Endothelial cell (in vitro differentiated cells): ENCODE measurements at regions not wholly inside any gene's neighbourhood (a gene's known extent, or its start where the extent isn't known, plus 50 kb on each side); places are given as distances from the start of the nearest gene placed in this dataset.

Experiments
- DNase-seq: peaks from one replicate; pipeline ENCODE4 v3.0.0; 2021; ENCODE audit warnings: low spot score
- H3K27ac Mint-ChIP-seq: one replicate; pipeline ENCODE4 v1.8.0; 2021; ENCODE audit warnings: mixed read lengths, inconsistent platforms; ENCODE audit not compliant: unreplicated experiment
- H3K27me3 Mint-ChIP-seq: one replicate; pipeline ENCODE4 v1.8.0; 2021; ENCODE audit warnings: mild to moderate bottlenecking, moderate library complexity, mixed read lengths, inconsistent platforms; ENCODE audit not compliant: unreplicated experiment
- H3K36me3 Mint-ChIP-seq: one replicate; pipeline ENCODE4 v1.8.0; 2021; ENCODE audit warnings: mild to moderate bottlenecking, low read depth, mixed read lengths, inconsistent platforms; ENCODE audit not compliant: unreplicated experiment
- H3K4me1 Mint-ChIP-seq: one replicate; pipeline ENCODE4 v1.8.0; 2021; ENCODE audit warnings: mild to moderate bottlenecking, mixed read lengths, inconsistent platforms; ENCODE audit not compliant: unreplicated experiment
- H3K4me3 Mint-ChIP-seq: one replicate; pipeline ENCODE4 v1.8.0; 2021; ENCODE audit warnings: mild to moderate bottlenecking, mixed read lengths, inconsistent platforms; ENCODE audit not compliant: unreplicated experiment
- H3K9me3 Mint-ChIP-seq: one replicate; pipeline ENCODE4 v1.8.0; 2021; ENCODE audit warnings: mixed read lengths, inconsistent platforms; ENCODE audit not compliant: unreplicated experiment
- TF ChIP-seq, protein P1 (sequence below): fragments of 200-600 bp; sonication (generic); IDR thresholded peaks from one replicate; pipeline ENCODE4 v1.5.0; 2021; ENCODE audit warnings: antibody characterized with exemption; ENCODE audit not compliant: unreplicated experiment

DNA sequence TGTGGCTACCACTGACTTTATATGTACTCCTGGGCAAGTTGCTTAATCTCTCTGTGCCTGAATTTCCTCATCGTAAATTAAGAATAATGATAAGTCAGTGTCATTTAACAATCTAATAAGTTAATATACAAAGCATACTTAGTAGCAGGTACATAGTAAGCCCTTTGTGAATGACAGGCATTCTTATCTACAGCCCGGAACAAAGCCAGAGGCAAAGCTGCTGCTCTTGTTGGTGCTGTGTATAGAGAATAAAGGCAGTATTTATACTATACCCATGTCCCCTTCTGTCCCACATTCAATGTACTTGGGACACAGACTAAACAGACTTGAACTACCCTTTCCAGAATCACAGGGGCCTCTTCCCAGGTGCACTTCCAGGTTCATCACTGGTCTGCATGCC lies 229.7 kb upstream of the NCAM1 start:
- no peaks in the 10 kb centered on the region for H3K36me3 Mint-ChIP-seq
- DNase-seq, result no peak
- H3K27me3 Mint-ChIP-seq, result no peaks in the 10 kb centered on the region
- TF ChIP-seq, protein P1, sequence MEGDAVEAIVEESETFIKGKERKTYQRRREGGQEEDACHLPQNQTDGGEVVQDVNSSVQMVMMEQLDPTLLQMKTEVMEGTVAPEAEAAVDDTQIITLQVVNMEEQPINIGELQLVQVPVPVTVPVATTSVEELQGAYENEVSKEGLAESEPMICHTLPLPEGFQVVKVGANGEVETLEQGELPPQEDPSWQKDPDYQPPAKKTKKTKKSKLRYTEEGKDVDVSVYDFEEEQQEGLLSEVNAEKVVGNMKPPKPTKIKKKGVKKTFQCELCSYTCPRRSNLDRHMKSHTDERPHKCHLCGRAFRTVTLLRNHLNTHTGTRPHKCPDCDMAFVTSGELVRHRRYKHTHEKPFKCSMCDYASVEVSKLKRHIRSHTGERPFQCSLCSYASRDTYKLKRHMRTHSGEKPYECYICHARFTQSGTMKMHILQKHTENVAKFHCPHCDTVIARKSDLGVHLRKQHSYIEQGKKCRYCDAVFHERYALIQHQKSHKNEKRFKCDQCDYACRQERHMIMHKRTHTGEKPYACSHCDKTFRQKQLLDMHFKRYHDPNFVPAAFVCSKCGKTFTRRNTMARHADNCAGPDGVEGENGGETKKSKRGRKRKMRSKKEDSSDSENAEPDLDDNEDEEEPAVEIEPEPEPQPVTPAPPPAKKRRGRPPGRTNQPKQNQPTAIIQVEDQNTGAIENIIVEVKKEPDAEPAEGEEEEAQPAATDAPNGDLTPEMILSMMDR, result no peak
- H3K27ac Mint-ChIP-seq, result no peak overlapping the region
- H3K9me3 Mint-ChIP-seq, result no peaks in the 10 kb centered on the region
- H3K4me1 Mint-ChIP-seq, result peaks cover 3% of the 10 kb centered on the region
- no peak overlapping the region for H3K4me3 Mint-ChIP-seq

DNA sequence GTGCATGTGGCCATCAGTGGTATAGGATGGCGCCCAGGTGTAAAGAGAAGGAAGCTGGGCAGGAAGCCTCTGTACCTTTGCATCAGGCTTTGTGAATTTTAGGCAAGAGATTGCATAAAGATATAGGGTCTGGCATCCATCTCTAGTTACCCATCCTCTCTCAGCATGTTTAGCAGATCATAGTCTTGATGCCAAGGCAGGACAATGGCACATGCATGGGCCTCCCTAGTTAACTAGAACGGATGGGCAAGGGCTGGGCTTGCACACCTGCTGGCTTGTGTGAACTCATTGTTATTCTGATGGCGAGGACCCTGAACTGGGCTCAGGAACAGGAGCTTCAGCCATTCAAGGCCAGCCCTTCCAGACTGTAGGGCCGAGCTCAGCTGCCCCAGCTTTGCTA lies 229.2 kb upstream of the NCAM1 start:
- TF ChIP-seq, protein P1, result no peak
- no peaks in the 10 kb centered on the region for H3K36me3 Mint-ChIP-seq
- H3K27ac Mint-ChIP-seq, result no peak overlapping the region
- no peak for DNase-seq
- H3K4me1 Mint-ChIP-seq, result peaks cover 3% of the 10 kb centered on the region
- H3K9me3 Mint-ChIP-seq, result no peaks in the 10 kb centered on the region
- H3K4me3 Mint-ChIP-seq, result no peak overlapping the region
- no peaks in the 10 kb centered on the region for H3K27me3 Mint-ChIP-seq

DNA sequence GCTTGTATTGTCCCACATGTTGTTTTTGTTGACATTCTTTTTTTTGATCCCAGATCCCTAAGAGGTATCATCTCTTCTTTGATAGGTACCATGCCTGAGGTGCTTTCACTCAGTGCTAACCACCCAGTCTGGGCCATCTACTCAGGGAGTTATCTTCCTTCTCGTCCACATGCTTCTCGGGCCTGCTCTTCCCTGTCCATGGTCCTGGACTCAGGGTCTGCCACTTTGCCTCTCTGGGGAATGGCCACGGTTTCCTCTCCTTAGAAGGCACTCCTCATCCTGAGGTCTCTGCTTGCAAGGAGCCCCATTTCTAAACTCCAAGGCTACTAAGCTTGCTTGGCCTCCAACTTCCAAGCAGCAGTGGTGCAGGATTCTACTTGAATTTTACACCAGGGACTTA lies 227.0 kb upstream of the NCAM1 start:
- H3K27ac Mint-ChIP-seq, result no peak overlapping the region
- H3K4me3 Mint-ChIP-seq, result no peak overlapping the region
- DNase-seq, result peak; percentile 82
- TF ChIP-seq, protein P1, result no peak
- H3K36me3 Mint-ChIP-seq, result no peaks in the 10 kb centered on the region
- H3K9me3 Mint-ChIP-seq, result no peaks in the 10 kb centered on the region
- peaks cover 3% of the 10 kb centered on the region for H3K4me1 Mint-ChIP-seq
- no peaks in the 10 kb centered on the region for H3K27me3 Mint-ChIP-seq

DNA sequence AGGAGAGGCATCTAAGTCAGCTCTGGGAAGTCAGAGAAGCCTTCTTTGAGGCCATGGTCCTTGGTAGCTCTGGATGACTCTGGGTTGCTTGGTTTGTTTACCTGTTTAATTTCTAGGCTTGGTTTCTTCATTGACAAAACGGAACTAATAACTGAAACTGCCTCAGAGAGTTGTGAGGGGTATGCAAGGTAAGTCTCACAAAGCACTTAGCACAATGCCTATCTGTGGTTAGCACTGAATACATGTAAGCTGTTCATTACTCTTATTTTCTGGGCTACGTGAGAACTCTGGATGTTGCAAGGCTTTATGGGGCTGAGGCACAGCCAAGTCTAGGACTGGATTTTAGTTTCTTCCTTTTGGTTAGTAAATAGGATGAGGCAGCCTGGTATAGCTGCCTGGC lies 225.8 kb upstream of the NCAM1 start:
- Mint-ChIP-seq H3K4me3 (no peak overlapping the region), H3K4me1 (peaks cover 3% of the 10 kb centered on the region), H3K27me3 (no peaks in the 10 kb centered on the region), H3K9me3 (no peaks in the 10 kb centered on the region), H3K36me3 (no peaks in the 10 kb centered on the region), H3K27ac (no peak overlapping the region)
- no peak for DNase-seq
- TF ChIP-seq, protein P1, result no peak

DNA sequence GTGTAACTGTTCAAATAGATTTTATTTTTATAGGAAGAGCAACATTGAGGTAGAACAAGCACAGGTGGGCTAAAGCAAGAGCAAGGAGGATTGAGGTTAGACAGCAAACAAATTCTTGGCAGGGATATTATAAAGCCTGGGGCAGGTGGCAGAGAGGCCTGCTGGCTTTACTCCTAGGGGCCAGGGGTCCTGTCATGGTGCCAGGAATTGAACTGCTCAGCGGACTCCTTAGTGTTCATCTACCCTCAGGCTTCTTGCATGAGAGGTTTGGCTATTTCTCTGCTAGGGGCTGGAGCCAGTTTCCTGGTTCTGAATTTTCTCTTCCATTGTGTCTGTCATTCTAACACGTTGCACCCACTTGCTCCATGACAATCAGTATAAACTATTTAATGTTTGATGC lies 217.2 kb upstream of the NCAM1 start:
- no peak for DNase-seq
- H3K4me3 Mint-ChIP-seq, result no peak overlapping the region
- H3K9me3 Mint-ChIP-seq, result no peaks in the 10 kb centered on the region
- peaks cover 9% of the 10 kb centered on the region for H3K4me1 Mint-ChIP-seq
- H3K36me3 Mint-ChIP-seq, result no peaks in the 10 kb centered on the region
- no peak overlapping the region for H3K27ac Mint-ChIP-seq
- H3K27me3 Mint-ChIP-seq, result peaks cover 4% of the 10 kb centered on the region
- TF ChIP-seq, protein P1, result no peak
